ENCODE measurements at regions not wholly inside any gene's neighbourhood (a gene's known extent, or its start where the extent isn't known, plus 50 kb on each side); places are given as distances from the start of the nearest gene placed in this dataset.

DNA sequence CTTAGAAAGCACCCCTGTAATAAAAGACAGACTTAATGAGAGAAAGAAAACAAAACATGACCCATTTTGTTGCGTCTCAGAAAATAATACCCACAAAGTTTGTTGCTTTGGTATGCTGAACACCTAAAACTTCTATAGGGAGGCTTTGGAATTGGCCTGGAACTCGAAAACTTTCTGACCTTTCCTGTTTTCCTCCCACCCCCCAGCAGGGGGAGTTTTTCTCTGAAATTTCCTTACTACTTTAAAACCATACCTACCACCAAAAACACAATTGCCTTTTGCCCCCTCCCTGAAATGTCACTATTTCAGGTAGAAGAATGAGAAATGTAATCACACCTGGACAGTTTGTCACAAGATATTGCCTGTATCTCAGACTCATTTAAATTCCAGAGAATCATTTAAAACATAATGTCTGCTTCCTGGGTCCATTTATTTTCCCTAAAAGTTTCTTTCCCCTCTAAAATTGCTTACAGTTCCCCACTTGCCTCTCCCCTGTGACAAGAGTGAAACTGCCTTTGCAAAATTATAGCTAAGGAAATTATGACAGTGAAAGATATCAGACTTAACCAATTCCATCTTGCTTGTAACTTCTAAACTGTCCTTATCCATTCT lies 2700.2 kb downstream of the PCDH9 start:
- H3K4me2 ChIP-seq (ENCODE audit: low read length), result no peak overlapping the region
- FAIRE-seq, result no peak

GRCh38 chr13:64528838-64529237 lies 2701.3 kb downstream of the PCDH9 start:
- H3K4me1 ChIP-seq (ENCODE audit: insufficient read depth, low read length), result no peaks in the 10 kb centered on the region
- H3K27ac ChIP-seq (ENCODE audit: low read depth, low read length), result no peak overlapping the region
- H3K27me3 ChIP-seq (ENCODE audit: insufficient read depth, low read length), result no peaks in the 10 kb centered on the region
- no peak overlapping the region for H3K4me2 ChIP-seq (ENCODE audit: low read length)
- Mint-ChIP-seq H3K4me3 (ENCODE audit: unreplicated experiment) (no peak overlapping the region), H3K36me3 (ENCODE audit: low read depth, unreplicated experiment) (no peaks in the 10 kb centered on the region), H3K27ac (ENCODE audit: unreplicated experiment) (no peak overlapping the region), H3K4me1 (ENCODE audit: low read depth, unreplicated experiment) (no peaks in the 10 kb centered on the region), H3K27me3 (ENCODE audit: low read depth, unreplicated experiment) (no peaks in the 10 kb centered on the region), H3K9me3 (ENCODE audit: unreplicated experiment) (no peaks in the 10 kb centered on the region)
- H3K9ac ChIP-seq (ENCODE audit: low read length), result no peak overlapping the region
- no peak overlapping the region for H3K4me3 ChIP-seq (ENCODE audit: insufficient read depth, low read depth, low read length)
- H4K20me1 ChIP-seq (ENCODE audit: insufficient read depth, low read length), result no peaks in the 10 kb centered on the region
- H3K36me3 ChIP-seq (ENCODE audit: insufficient read depth, low read length), result no peaks in the 10 kb centered on the region
- DNase-seq (ENCODE audit: low read depth), result no peak
- no peaks in the 10 kb centered on the region for H3K9me3 ChIP-seq (ENCODE audit: insufficient read depth, low read depth, low read length)
- FAIRE-seq, result no peak
- H2AFZ ChIP-seq (ENCODE audit: low read depth, low read length), result no peak overlapping the region
- no peaks in the 10 kb centered on the region for H3K79me2 ChIP-seq (ENCODE audit: insufficient read depth, low read length)
- TF ChIP-seq CTCF (IDR thresholded peaks at IDR 0.05; ENCODE audit: insufficient read depth, low read depth, low read length) (no peak), EZH2 (IDR thresholded peaks at IDR 0.05; ENCODE audit: insufficient read depth, low read length) (no peak)

More for the DNA sequence above, 2700.2 kb downstream of the PCDH9 start:
- no peak overlapping the region for H3K9ac ChIP-seq (ENCODE audit: low read length)
- Mint-ChIP-seq H3K4me1 (ENCODE audit: low read depth, unreplicated experiment) (no peaks in the 10 kb centered on the region), H3K4me3 (ENCODE audit: unreplicated experiment) (no peak overlapping the region), H3K27ac (ENCODE audit: unreplicated experiment) (no peak overlapping the region), H3K36me3 (ENCODE audit: low read depth, unreplicated experiment) (no peaks in the 10 kb centered on the region), H3K27me3 (ENCODE audit: low read depth, unreplicated experiment) (no peaks in the 10 kb centered on the region), H3K9me3 (ENCODE audit: unreplicated experiment) (no peaks in the 10 kb centered on the region)
- H4K20me1 ChIP-seq (ENCODE audit: insufficient read depth, low read length), result no peaks in the 10 kb centered on the region
- H3K27me3 ChIP-seq (ENCODE audit: insufficient read depth, low read length), result no peaks in the 10 kb centered on the region
- H3K4me1 ChIP-seq (ENCODE audit: insufficient read depth, low read length), result no peaks in the 10 kb centered on the region
- H3K27ac ChIP-seq (ENCODE audit: low read depth, low read length), result no peak overlapping the region
- peak; percentile 57 for TF ChIP-seq CTCF (IDR thresholded peaks at IDR 0.05; ENCODE audit: insufficient read depth, low read depth, low read length)
- no peak for TF ChIP-seq EZH2 (IDR thresholded peaks at IDR 0.05; ENCODE audit: insufficient read depth, low read length)
- H3K79me2 ChIP-seq (ENCODE audit: insufficient read depth, low read length), result no peaks in the 10 kb centered on the region
- no peak overlapping the region for H3K4me3 ChIP-seq (ENCODE audit: insufficient read depth, low read depth, low read length)
- no peaks in the 10 kb centered on the region for H3K9me3 ChIP-seq (ENCODE audit: insufficient read depth, low read depth, low read length)
- DNase-seq (ENCODE audit: low read depth), result no peak
- no peaks in the 10 kb centered on the region for H3K36me3 ChIP-seq (ENCODE audit: insufficient read depth, low read length)
- H2AFZ ChIP-seq (ENCODE audit: low read depth, low read length), result no peak overlapping the region

- Mint-ChIP-seq H3K4me1 (ENCODE audit: low read depth, unreplicated experiment) (no peaks in the 10 kb centered on the region), H3K27me3 (ENCODE audit: low read depth, unreplicated experiment) (no peaks in the 10 kb centered on the region), H3K27ac (ENCODE audit: unreplicated experiment) (no peak overlapping the region), H3K4me3 (ENCODE audit: unreplicated experiment) (no peak overlapping the region), H3K36me3 (ENCODE audit: low read depth, unreplicated experiment) (no peaks in the 10 kb centered on the region), H3K9me3 (ENCODE audit: unreplicated experiment) (no peaks in the 10 kb centered on the region)
- Histone ChIP-seq H4K20me1 (ENCODE audit: insufficient read depth, low read length) (no peaks in the 10 kb centered on the region), H2AFZ (ENCODE audit: low read depth, low read length) (no peak overlapping the region), H3K4me2 (ENCODE audit: low read length) (no peak overlapping the region), H3K4me1 (ENCODE audit: insufficient read depth, low read length) (no peaks in the 10 kb centered on the region), H3K9me3 (ENCODE audit: insufficient read depth, low read depth, low read length) (no peaks in the 10 kb centered on the region), H3K9ac (ENCODE audit: low read length) (no peak overlapping the region), H3K36me3 (ENCODE audit: insufficient read depth, low read length) (no peaks in the 10 kb centered on the region), H3K27ac (ENCODE audit: low read depth, low read length) (no peak overlapping the region), H3K27me3 (ENCODE audit: insufficient read depth, low read length) (no peaks in the 10 kb centered on the region), H3K4me3 (ENCODE audit: insufficient read depth, low read depth, low read length) (no peak overlapping the region), H3K79me2 (ENCODE audit: insufficient read depth, low read length) (no peaks in the 10 kb centered on the region)
- FAIRE-seq (no peak), DNase-seq (ENCODE audit: low read depth) (no peak)
- TF ChIP-seq EZH2 (IDR thresholded peaks at IDR 0.05; ENCODE audit: insufficient read depth, low read length) (no peak), CTCF (IDR thresholded peaks at IDR 0.05; ENCODE audit: insufficient read depth, low read depth, low read length) (no peak)
Measured at GRCh38 chr13:64527561-64527960, 2702.6 kb downstream of the PCDH9 start.

Measured in astrocyte (in vitro differentiated cells and primary cell).